ENCODE measurements at regions not wholly inside any gene's neighbourhood (a gene's known extent, or its start where the extent isn't known, plus 50 kb on each side); places are given as distances from the start of the nearest gene placed in this dataset.
A peak's percentile ranks its signal among the peaks of the same experiment; 100 is the strongest.
"Not testable (repeated sequence)": the region's sequence is repeated elsewhere in the genome, so short reads cannot be mapped to it uniquely, and the experiment has no call there.

- WGBS, 2 donors: 62 to 78% methylated on average over 1 of the region's 1 CpG
- Histone ChIP-seq H3K27ac (ENCODE audit: low read depth in 1 of 2, low read length in 2 of 2) (no peak overlapping the region), H3K4me3 (ENCODE audit: low read length in 2 of 2) (no peak overlapping the region), H3K27me3 (ENCODE audit: control insufficient read depth in 1 of 2, insufficient read depth in 2 of 2, low read length in 1 of 2) (no peaks in the 10 kb centered on the region), H3K9me3 (ENCODE audit: control insufficient read depth, low read length) (no peaks in the 10 kb centered on the region), H3K36me3 (ENCODE audit: control insufficient read depth in 1 of 2, insufficient read depth in 2 of 2, low read length in 1 of 2) (no peaks in the 10 kb centered on the region), H3K4me1 (ENCODE audit: control insufficient read depth in 1 of 2, insufficient read depth in 2 of 2, low read length in 2 of 2) (no peaks in the 10 kb centered on the region)
- intact Hi-C loops (cut with DNase I): no loop called here
- no peak for DNase-seq
- ATAC-seq (ENCODE audit: low FRiP score): no peak
Observed at GRCh38 chrX:19213610-19214152, 91.4 kb upstream of the ADGRG2 start.

GRCh38 chrX:19214311-19214710 is 92.0 kb upstream of the ADGRG2 start:
- Histone ChIP-seq H3K27ac (ENCODE audit: low read depth in 1 of 2, low read length in 2 of 2) (no peak overlapping the region), H3K36me3 (ENCODE audit: control insufficient read depth in 1 of 2, insufficient read depth in 2 of 2, low read length in 1 of 2) (no peaks in the 10 kb centered on the region), H3K27me3 (ENCODE audit: control insufficient read depth in 1 of 2, insufficient read depth in 2 of 2, low read length in 1 of 2) (no peaks in the 10 kb centered on the region), H3K9me3 (ENCODE audit: control insufficient read depth, low read length) (no peaks in the 10 kb centered on the region), H3K4me3 (ENCODE audit: low read length in 2 of 2) (no peak overlapping the region), H3K4me1 (ENCODE audit: control insufficient read depth in 1 of 2, insufficient read depth in 2 of 2, low read length in 2 of 2) (no peaks in the 10 kb centered on the region)
- 54 to 55% methylated on average over 7 of the region's 7 CpGs for WGBS, 2 donors
- DNase-seq (no peak), ATAC-seq (ENCODE audit: low FRiP score) (no peak)
- intact Hi-C loops (cut with DNase I): no loop called here

DNA sequence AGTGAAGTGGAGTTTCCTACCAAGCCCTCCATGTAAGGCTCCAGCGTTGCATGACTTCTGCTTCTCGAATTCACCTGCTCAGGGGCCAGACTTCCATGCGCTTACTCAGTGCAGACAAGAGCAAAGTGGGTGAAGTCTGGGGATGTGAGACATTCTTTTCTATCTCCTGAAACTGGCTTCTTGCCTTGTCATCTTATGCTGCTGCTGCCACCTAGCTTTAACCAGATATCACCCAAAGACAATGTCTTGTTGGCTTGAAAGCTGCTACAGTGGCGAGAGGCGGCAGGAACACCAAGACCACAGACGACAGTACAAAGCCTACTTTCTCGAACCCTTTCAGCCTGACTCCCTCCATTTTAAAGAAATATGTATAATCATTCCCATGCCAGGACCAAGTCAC is 103.6 kb upstream of the ADGRG2 start:
- WGBS, 2 donors: 54 to 61% methylated on average over 7 of the region's 7 CpGs
- intact Hi-C loops (cut with DNase I): no loop called here
- DNase-seq: no peak

DNA sequence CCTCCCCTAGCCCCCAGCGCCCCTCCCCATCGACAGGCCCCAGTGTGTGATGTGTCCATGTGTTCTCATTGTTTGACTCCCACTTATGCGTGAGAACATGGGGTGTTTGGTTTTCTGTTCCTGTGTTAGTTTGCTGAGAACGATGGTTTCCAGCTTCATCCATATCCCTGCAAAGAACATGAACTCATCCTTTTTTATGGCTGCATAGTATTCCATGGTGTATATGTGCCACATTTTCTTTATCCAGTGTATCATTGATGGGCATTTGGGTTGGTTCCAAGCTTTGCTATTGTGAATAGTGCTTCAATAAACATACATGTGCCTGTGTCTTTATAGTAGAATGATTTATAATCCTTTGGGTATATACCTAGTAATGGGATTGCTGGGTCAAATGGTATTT is 107.6 kb upstream of the ADGRG2 start:
- H3K4me1 ChIP-seq (ENCODE audit: control insufficient read depth in 1 of 2, insufficient read depth in 2 of 2, low read length in 2 of 2); H3K27me3 ChIP-seq (ENCODE audit: control insufficient read depth in 1 of 2, insufficient read depth in 2 of 2, low read length in 1 of 2); DNase-seq; H3K4me3 ChIP-seq (ENCODE audit: low read length in 2 of 2); ATAC-seq (ENCODE audit: low FRiP score); intact Hi-C loops (cut with DNase I); H3K36me3 ChIP-seq (ENCODE audit: control insufficient read depth in 1 of 2, insufficient read depth in 2 of 2, low read length in 1 of 2); H3K27ac ChIP-seq (ENCODE audit: low read depth in 1 of 2, low read length in 2 of 2); H3K9me3 ChIP-seq (ENCODE audit: control insufficient read depth, low read length): not testable (repeated sequence)
- 89 to 91% methylated on average over 4 of the region's 4 CpGs for WGBS, 2 donors

More for the DNA sequence above, 103.6 kb upstream of the ADGRG2 start:
- no peak overlapping the region for H3K27ac ChIP-seq (ENCODE audit: low read depth in 1 of 2, low read length in 2 of 2)
- ATAC-seq (ENCODE audit: low FRiP score): no peak
- no peaks in the 10 kb centered on the region for H3K36me3 ChIP-seq (ENCODE audit: control insufficient read depth in 1 of 2, insufficient read depth in 2 of 2, low read length in 1 of 2)
- no peaks in the 10 kb centered on the region for H3K4me1 ChIP-seq (ENCODE audit: control insufficient read depth in 1 of 2, insufficient read depth in 2 of 2, low read length in 2 of 2)
- no peaks in the 10 kb centered on the region for H3K9me3 ChIP-seq (ENCODE audit: control insufficient read depth, low read length)
- no peak overlapping the region for H3K4me3 ChIP-seq (ENCODE audit: low read length in 2 of 2)
- no peaks in the 10 kb centered on the region for H3K27me3 ChIP-seq (ENCODE audit: control insufficient read depth in 1 of 2, insufficient read depth in 2 of 2, low read length in 1 of 2)

- ATAC-seq (ENCODE audit: low FRiP score) (peak; percentile 45), DNase-seq (no peak)
- 67 to 79% methylated on average over 3 of the region's 3 CpGs for WGBS, 2 donors
Observed at GRCh38 chrX:19237901-19238300, 105.8 kb upstream of the PDHA1 start.

DNA sequence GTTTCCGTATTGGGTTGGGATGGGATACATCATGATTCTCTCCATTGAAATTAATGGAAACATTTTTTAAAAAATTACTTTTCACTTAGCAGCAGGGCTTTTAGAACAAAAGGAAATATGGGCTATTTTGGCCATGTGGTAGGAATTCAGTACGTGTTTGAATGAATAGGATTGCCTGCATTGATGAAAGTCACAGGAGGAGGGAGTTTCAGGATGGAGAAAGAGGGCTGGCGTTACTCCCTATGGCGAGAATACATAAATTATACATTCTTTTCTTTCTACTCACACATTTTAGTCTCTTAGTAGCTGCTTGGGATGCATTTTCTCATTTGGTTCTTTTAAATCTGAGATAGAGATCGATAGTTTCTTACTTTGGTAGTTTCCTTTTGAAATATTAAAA is 100.3 kb upstream of the PDHA1 start:
- H3K27ac ChIP-seq (ENCODE audit: low read depth in 1 of 2, low read length in 2 of 2): no peak overlapping the region
- no peaks in the 10 kb centered on the region for H3K27me3 ChIP-seq (ENCODE audit: control insufficient read depth in 1 of 2, insufficient read depth in 2 of 2, low read length in 1 of 2)
- DNase-seq: no peak
- ATAC-seq (ENCODE audit: low FRiP score): no peak
- H3K36me3 ChIP-seq (ENCODE audit: control insufficient read depth in 1 of 2, insufficient read depth in 2 of 2, low read length in 1 of 2): no peaks in the 10 kb centered on the region
- WGBS, 2 donors: 67 to 81% methylated on average over 5 of the region's 5 CpGs
- intact Hi-C loops (cut with DNase I): no loop called here
- no peak overlapping the region for H3K4me3 ChIP-seq (ENCODE audit: low read length in 2 of 2)
- H3K9me3 ChIP-seq (ENCODE audit: control insufficient read depth, low read length): no peaks in the 10 kb centered on the region
- no peaks in the 10 kb centered on the region for H3K4me1 ChIP-seq (ENCODE audit: control insufficient read depth in 1 of 2, insufficient read depth in 2 of 2, low read length in 2 of 2)

More at GRCh38 chrX:19237901-19238300, 105.8 kb upstream of the PDHA1 start:
- no peak overlapping the region for H3K4me3 ChIP-seq (ENCODE audit: low read length in 2 of 2)
- H3K9me3 ChIP-seq (ENCODE audit: control insufficient read depth, low read length): no peaks in the 10 kb centered on the region
- no peaks in the 10 kb centered on the region for H3K36me3 ChIP-seq (ENCODE audit: control insufficient read depth in 1 of 2, insufficient read depth in 2 of 2, low read length in 1 of 2)
- intact Hi-C loops (cut with DNase I): no loop called here
- H3K27me3 ChIP-seq (ENCODE audit: control insufficient read depth in 1 of 2, insufficient read depth in 2 of 2, low read length in 1 of 2): no peaks in the 10 kb centered on the region
- H3K4me1 ChIP-seq (ENCODE audit: control insufficient read depth in 1 of 2, insufficient read depth in 2 of 2, low read length in 2 of 2): no peaks in the 10 kb centered on the region
- H3K27ac ChIP-seq (ENCODE audit: low read depth in 1 of 2, low read length in 2 of 2): no peak overlapping the region

DNA sequence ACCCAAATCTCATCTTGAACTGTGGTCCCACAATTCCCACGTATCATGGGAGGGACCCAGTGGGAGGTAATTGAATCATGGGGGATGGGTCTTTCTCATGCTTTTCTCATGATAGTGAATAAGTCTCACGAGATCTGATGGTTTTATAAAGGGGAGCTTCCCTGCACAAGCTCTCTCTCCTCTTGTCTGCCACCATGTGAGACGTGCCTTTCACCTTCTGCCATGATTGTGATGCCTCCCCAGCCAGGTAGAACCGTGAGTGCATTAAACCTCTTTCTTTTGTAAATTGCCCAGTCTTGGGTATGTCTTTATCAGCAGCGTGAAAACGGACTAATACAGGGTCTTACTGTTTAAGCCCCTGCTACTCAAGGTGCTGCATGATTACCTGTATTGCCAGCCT is 98.8 kb upstream of the PDHA1 start:
- ATAC-seq (ENCODE audit: low FRiP score); H3K36me3 ChIP-seq (ENCODE audit: control insufficient read depth in 1 of 2, insufficient read depth in 2 of 2, low read length in 1 of 2); H3K9me3 ChIP-seq (ENCODE audit: control insufficient read depth, low read length); H3K4me3 ChIP-seq (ENCODE audit: low read length in 2 of 2); H3K4me1 ChIP-seq (ENCODE audit: control insufficient read depth in 1 of 2, insufficient read depth in 2 of 2, low read length in 2 of 2); H3K27me3 ChIP-seq (ENCODE audit: control insufficient read depth in 1 of 2, insufficient read depth in 2 of 2, low read length in 1 of 2); intact Hi-C loops (cut with DNase I); H3K27ac ChIP-seq (ENCODE audit: low read depth in 1 of 2, low read length in 2 of 2); DNase-seq: not testable (repeated sequence)
- 64 to 82% methylated on average over 6 of the region's 6 CpGs for WGBS, 2 donors

- Histone ChIP-seq H3K4me1 (ENCODE audit: control insufficient read depth in 1 of 2, insufficient read depth in 2 of 2, low read length in 2 of 2) (no peaks in the 10 kb centered on the region), H3K9me3 (ENCODE audit: control insufficient read depth, low read length) (no peaks in the 10 kb centered on the region), H3K4me3 (ENCODE audit: low read length in 2 of 2) (no peak overlapping the region), H3K27ac (ENCODE audit: low read depth in 1 of 2, low read length in 2 of 2) (no peak overlapping the region), H3K27me3 (ENCODE audit: control insufficient read depth in 1 of 2, insufficient read depth in 2 of 2, low read length in 1 of 2) (no peaks in the 10 kb centered on the region), H3K36me3 (ENCODE audit: control insufficient read depth in 1 of 2, insufficient read depth in 2 of 2, low read length in 1 of 2) (no peaks in the 10 kb centered on the region)
- ATAC-seq (ENCODE audit: low FRiP score): peak; percentile 60
- no peak for DNase-seq
- 62 to 64% methylated on average over 4 of the region's 4 CpGs for WGBS, 2 donors
- intact Hi-C loops (cut with DNase I): no loop called here
Observed at GRCh38 chrX:19245711-19246269, 97.9 kb upstream of the PDHA1 start.

DNA sequence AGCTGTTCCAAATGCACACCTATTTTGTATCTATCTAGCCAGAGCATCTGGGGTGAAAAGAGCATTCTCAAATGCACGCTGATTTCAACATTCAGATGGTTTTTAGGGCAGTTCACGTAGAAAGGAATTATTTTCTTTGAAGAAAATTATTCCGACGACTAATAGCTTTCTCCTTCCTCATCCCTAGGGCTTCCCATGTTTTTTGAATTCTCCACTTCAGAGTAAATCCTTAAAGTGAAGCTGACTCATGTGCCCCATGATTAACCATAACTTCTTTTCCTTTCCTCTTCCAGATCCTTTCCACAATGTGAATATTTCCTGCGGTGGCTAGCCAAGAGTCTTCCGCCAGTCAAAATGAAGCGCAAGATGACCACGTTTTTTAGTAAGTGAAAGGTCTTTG is 86.7 kb upstream of the PDHA1 start:
- Histone ChIP-seq H3K36me3 (ENCODE audit: control insufficient read depth in 1 of 2, insufficient read depth in 2 of 2, low read length in 1 of 2) (no peaks in the 10 kb centered on the region), H3K4me3 (ENCODE audit: low read length in 2 of 2) (no peak overlapping the region), H3K9me3 (ENCODE audit: control insufficient read depth, low read length) (no peaks in the 10 kb centered on the region), H3K27ac (ENCODE audit: low read depth in 1 of 2, low read length in 2 of 2) (no peak overlapping the region), H3K27me3 (ENCODE audit: control insufficient read depth in 1 of 2, insufficient read depth in 2 of 2, low read length in 1 of 2) (no peaks in the 10 kb centered on the region), H3K4me1 (ENCODE audit: control insufficient read depth in 1 of 2, insufficient read depth in 2 of 2, low read length in 2 of 2) (no peaks in the 10 kb centered on the region)
- no peak for ATAC-seq (ENCODE audit: low FRiP score)
- 72 to 80% methylated on average over 8 of the region's 8 CpGs for WGBS, 2 donors
- intact Hi-C loops (cut with DNase I): no loop called here
- no peak for DNase-seq

All from aorta (tissue), 5 donors.